Lung (tissue), 11 donors: ENCODE measurements at regions not wholly inside any gene's neighbourhood (a gene's known extent, or its start where the extent isn't known, plus 50 kb on each side); places are given as distances from the start of the nearest gene placed in this dataset.
A peak's percentile ranks its signal among the peaks of the same experiment; 100 is the strongest.

Experiments
- ATAC-seq: fragments of 200-7000 bp; cut with Tn5 transposase; one replicate; pipeline ENCODE4 v1.9.1; 2020; ENCODE audit warnings: moderate number of reproducible peaks; ENCODE audit not compliant: insufficient read depth, low FRiP score
- DNase-seq, 3 donors: peaks; one replicate each; pipeline ENCODE4 v3.0.0-alpha.2; 2013 to 2017
- H3K27ac ChIP-seq, 2 donors: one replicate each; pipeline ENCODE4 v1.5.1; 2013; ENCODE audit warnings: mild to moderate bottlenecking in 2 of 2, moderate library complexity in 2 of 2, control low read depth in 1 of 2, inconsistent platforms in 1 of 2, low read depth in 1 of 2, low read length in 1 of 2
- H3K27me3 ChIP-seq, 3 donors: one replicate each; pipeline ENCODE4 v1.5.1; 2013; ENCODE audit warnings: low read length in 2 of 3; ENCODE audit not compliant: control insufficient read depth in 3 of 3, insufficient read depth in 3 of 3
- H3K36me3 ChIP-seq, 4 donors: one replicate each; pipeline ENCODE4 v1.5.1; 2013; ENCODE audit warnings: low read length in 4 of 4, mild to moderate bottlenecking in 1 of 4, moderate library complexity in 1 of 4; ENCODE audit not compliant: control insufficient read depth in 4 of 4, insufficient read depth in 4 of 4
- H3K4me1 ChIP-seq, 5 donors: one replicate each; pipeline ENCODE4 v1.5.1; 2013; ENCODE audit warnings: low read length in 5 of 5, mild to moderate bottlenecking in 2 of 5, moderate library complexity in 1 of 5; ENCODE audit not compliant: control insufficient read depth in 5 of 5, insufficient read depth in 5 of 5
- H3K4me3 ChIP-seq: one replicate; pipeline ENCODE4 v1.5.1; 2013; ENCODE audit warnings: mild to moderate bottlenecking, control low read depth, moderate library complexity
- H3K9ac ChIP-seq, 2 donors: one replicate each; pipeline ENCODE4 v1.5.1; 2013; ENCODE audit warnings: low read length in 2 of 2, control low read depth in 1 of 2; ENCODE audit not compliant: insufficient read depth in 1 of 2
- H3K9me3 ChIP-seq, 4 donors: one replicate each; pipeline ENCODE4 v1.5.1; 2013; ENCODE audit warnings: low read length in 3 of 4, mild to moderate bottlenecking in 1 of 4, moderate library complexity in 1 of 4; ENCODE audit not compliant: control insufficient read depth in 4 of 4, insufficient read depth in 3 of 4
- CTCF ChIP-seq: IDR thresholded peaks from 2 replicates; pipeline ENCODE4 v1.5.1; 2012; ENCODE audit warnings: mild to moderate bottlenecking; ENCODE audit errors: control extremely low read depth, extremely low read depth
- WGBS, 2 donors: extraction: QIAGEN DNeasy Blood & Tissue Kit; methylation state at CpG; one replicate each; pipeline ENCODE4 v1.1.7; 2013; 5-methylcytosine and 5-hydroxymethylcytosine counted together
- donor health status: control.
- donor health status: control.
- donor health status: Bipolar disorder and iron deficiency.
- donor health status: healthy.
- donor health status: DM: yes; HTN: yes; CAD: no.

GRCh38 chr6:139644821-139645220 lies 270.4 kb upstream of the CITED2 start:
- Histone ChIP-seq H3K9me3 (peaks cover 0 to 1% (median 0%) of the 10 kb centered on the region in 4 donors), H3K27me3 (no peaks in the 10 kb centered on the region), H3K27ac (no peak overlapping the region), H3K4me3 (no peak overlapping the region), H3K9ac (no peak overlapping the region), H3K4me1 (peaks cover 0 to 4% (median 0%) of the 10 kb centered on the region in 5 donors), H3K36me3 (no peaks in the 10 kb centered on the region)
- no peak for ATAC-seq
- no peak for TF ChIP-seq CTCF
- WGBS, 2 donors = 58 to 68% methylated on average over 6 of the region's 6 CpGs
- peak; percentile 44 to 77 (median 55) for DNase-seq

GRCh38 chr6:139643986-139644385 lies 269.5 kb upstream of the CITED2 start:
- WGBS, 2 donors = 85 to 90% methylated on average over 5 of the region's 5 CpGs
- Histone ChIP-seq H3K36me3 (no peaks in the 10 kb centered on the region), H3K9me3 (peaks cover 0 to 1% (median 0%) of the 10 kb centered on the region in 4 donors), H3K4me1 (peaks cover 0 to 4% (median 0%) of the 10 kb centered on the region in 5 donors), H3K4me3 (no peak overlapping the region), H3K9ac (no peak overlapping the region), H3K27me3 (no peaks in the 10 kb centered on the region), H3K27ac (no peak overlapping the region)
- ATAC-seq (no peak), DNase-seq (no peak)
- no peak for TF ChIP-seq CTCF

- no peaks in the 10 kb centered on the region for H3K36me3 ChIP-seq
- 66 to 76% methylated on average over 2 of the region's 2 CpGs for WGBS, 2 donors
- peaks cover 0 to 1% (median 0%) of the 10 kb centered on the region in 4 donors for H3K9me3 ChIP-seq
- H3K9ac ChIP-seq = no peak overlapping the region
- no peak overlapping the region for H3K27ac ChIP-seq
- TF ChIP-seq CTCF = no peak
- H3K27me3 ChIP-seq = no peaks in the 10 kb centered on the region
- H3K4me3 ChIP-seq = no peak overlapping the region
- ATAC-seq (no peak), DNase-seq (no peak)
- H3K4me1 ChIP-seq = peaks cover 0 to 4% (median 0%) of the 10 kb centered on the region in 5 donors
These were observed 267.9 kb upstream of the CITED2 start for GRCh38 chr6:139642346-139642745.

GRCh38 chr6:139641376-139641775 lies 266.9 kb upstream of the CITED2 start:
- Histone ChIP-seq H3K4me1 (peaks cover 0 to 5% (median 0%) of the 10 kb centered on the region in 5 donors), H3K9ac (no peak overlapping the region), H3K9me3 (peaks cover 0 to 1% (median 0%) of the 10 kb centered on the region in 4 donors), H3K36me3 (no peaks in the 10 kb centered on the region), H3K27ac (no peak overlapping the region), H3K4me3 (no peak overlapping the region), H3K27me3 (no peaks in the 10 kb centered on the region)
- no peak for ATAC-seq
- TF ChIP-seq CTCF = no peak
- whole genome bisulfite sequencing, 2 donors = 29 to 58% methylated on average over 3 of the region's 3 CpGs
- no peak for DNase-seq
